Nephron (organoid): ENCODE measurements at regions not wholly inside any gene's neighbourhood (a gene's known extent, or its start where the extent isn't known, plus 50 kb on each side); places are given as distances from the start of the nearest gene placed in this dataset.

Experiments
- H3K27ac Mint-ChIP-seq, 3 experiments: 2 replicates each; pipeline ENCODE4 v1.8.0; 2020; ENCODE audit warnings: mixed read lengths in 3 of 3, mild to moderate bottlenecking in 2 of 3, moderate library complexity in 1 of 3
- H3K27me3 Mint-ChIP-seq: 2 replicates; pipeline ENCODE4 v1.8.0; 2021; ENCODE audit warnings: low read depth, mild to moderate bottlenecking, moderate library complexity, mixed read lengths
- H3K36me3 Mint-ChIP-seq: 2 replicates; pipeline ENCODE4 v1.8.0; 2020; ENCODE audit warnings: low read depth, mixed read lengths
- H3K4me1 Mint-ChIP-seq: 2 replicates; pipeline ENCODE4 v1.8.0; 2020; ENCODE audit warnings: mixed read lengths
- H3K4me3 Mint-ChIP-seq, 3 experiments: 2 replicates each; pipeline ENCODE4 v1.8.0; 2020; ENCODE audit warnings: mild to moderate bottlenecking in 3 of 3, mixed read lengths in 3 of 3, moderate library complexity in 2 of 3
- H3K9me3 Mint-ChIP-seq: 2 replicates; pipeline ENCODE4 v1.8.0; 2020; ENCODE audit warnings: mixed read lengths
- TF ChIP-seq, protein P1 (sequence below), 3 experiments: fragments of 200-600 bp; sonication (generic); IDR thresholded peaks; one replicate each; pipeline ENCODE4 v1.5.0; 2021; ENCODE audit warnings: antibody characterized with exemption in 3 of 3; ENCODE audit not compliant: unreplicated experiment in 3 of 3

DNA sequence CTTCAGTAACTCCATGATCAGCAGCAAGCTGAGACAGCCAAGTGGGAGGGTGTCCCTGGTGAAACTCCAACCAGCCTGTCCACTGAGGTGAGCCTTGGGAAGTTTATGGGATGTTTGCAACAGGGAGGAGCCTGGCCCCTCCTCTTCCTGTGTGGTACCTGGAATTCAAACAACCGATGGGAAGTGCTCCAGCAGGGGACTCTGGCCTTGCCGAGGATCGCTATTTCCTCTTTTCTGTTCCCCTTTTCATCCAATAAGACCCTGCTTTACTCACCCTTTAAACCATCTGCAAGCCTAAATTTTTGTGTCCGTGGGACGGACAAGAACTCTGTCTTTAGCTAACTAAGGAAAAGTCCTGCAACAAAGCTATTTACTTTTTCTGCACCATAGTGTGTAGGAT is 491.1 kb upstream of the ZMIZ1 start:
- H3K36me3 Mint-ChIP-seq = no peaks in the 10 kb centered on the region
- peak overlapping the region in 2 of 3 experiments; percentile 47 to 83 for H3K27ac Mint-ChIP-seq
- H3K4me1 Mint-ChIP-seq = peaks cover 73% of the 10 kb centered on the region
- no peak overlapping the region for H3K4me3 Mint-ChIP-seq
- no peaks in the 10 kb centered on the region for H3K9me3 Mint-ChIP-seq
- TF ChIP-seq, protein P1, sequence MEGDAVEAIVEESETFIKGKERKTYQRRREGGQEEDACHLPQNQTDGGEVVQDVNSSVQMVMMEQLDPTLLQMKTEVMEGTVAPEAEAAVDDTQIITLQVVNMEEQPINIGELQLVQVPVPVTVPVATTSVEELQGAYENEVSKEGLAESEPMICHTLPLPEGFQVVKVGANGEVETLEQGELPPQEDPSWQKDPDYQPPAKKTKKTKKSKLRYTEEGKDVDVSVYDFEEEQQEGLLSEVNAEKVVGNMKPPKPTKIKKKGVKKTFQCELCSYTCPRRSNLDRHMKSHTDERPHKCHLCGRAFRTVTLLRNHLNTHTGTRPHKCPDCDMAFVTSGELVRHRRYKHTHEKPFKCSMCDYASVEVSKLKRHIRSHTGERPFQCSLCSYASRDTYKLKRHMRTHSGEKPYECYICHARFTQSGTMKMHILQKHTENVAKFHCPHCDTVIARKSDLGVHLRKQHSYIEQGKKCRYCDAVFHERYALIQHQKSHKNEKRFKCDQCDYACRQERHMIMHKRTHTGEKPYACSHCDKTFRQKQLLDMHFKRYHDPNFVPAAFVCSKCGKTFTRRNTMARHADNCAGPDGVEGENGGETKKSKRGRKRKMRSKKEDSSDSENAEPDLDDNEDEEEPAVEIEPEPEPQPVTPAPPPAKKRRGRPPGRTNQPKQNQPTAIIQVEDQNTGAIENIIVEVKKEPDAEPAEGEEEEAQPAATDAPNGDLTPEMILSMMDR (IDR thresholded peaks at IDR 0.05; ENCODE audit: unreplicated experiment in 3 of 3) = no peak
- peaks cover 6% of the 10 kb centered on the region for H3K27me3 Mint-ChIP-seq

DNA sequence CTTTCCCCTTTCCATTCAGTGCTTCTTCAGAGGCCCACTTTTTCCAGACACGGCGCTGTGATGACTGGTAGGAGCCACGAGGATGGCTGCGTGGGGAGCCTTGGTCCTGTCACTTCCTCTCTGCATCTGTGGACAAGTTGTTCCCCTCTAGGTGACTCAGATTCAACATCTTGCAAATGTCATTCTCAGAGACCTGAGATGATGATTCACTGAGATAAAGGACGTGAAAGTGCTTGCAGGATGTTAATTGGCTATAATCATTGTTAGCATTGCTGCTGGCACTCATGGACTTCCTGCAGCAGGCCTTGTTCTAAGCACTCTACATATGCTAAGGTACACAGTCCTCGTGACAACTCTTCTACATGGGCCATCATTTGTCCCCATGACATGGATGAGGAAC is 489.8 kb upstream of the ZMIZ1 start:
- Mint-ChIP-seq H3K27me3 (peaks cover 4% of the 10 kb centered on the region), H3K36me3 (no peaks in the 10 kb centered on the region), H3K9me3 (no peaks in the 10 kb centered on the region), H3K4me3 (no peak overlapping the region), H3K4me1 (peaks cover 72% of the 10 kb centered on the region), H3K27ac (peak overlapping the region in 2 of 3 experiments; percentile 76 to 77)
- TF ChIP-seq, protein P1 (IDR thresholded peaks at IDR 0.05; ENCODE audit: unreplicated experiment in 3 of 3) = no peak

DNA sequence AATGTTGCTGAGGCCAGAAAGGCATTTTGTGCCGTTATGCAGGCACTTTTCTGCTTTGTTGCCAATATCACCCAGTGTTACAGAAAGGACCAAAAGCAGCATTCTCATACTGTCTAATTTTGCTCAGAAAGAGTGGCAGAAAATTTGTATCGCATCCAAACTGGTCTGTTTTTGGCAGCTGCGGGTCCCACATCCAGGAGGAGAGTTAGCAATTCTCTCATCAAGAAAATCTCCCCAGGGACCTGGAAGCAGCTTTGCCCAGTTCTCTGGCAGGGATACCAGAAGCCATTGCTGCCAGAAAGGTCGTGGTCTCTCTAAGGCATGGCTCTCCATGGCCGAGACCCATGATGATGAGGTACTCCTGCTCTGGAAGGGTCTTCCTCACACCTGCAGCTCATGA is 489.2 kb upstream of the ZMIZ1 start:
- Mint-ChIP-seq H3K9me3 (no peaks in the 10 kb centered on the region), H3K27me3 (peaks cover 4% of the 10 kb centered on the region), H3K4me3 (no peak overlapping the region), H3K4me1 (peaks cover 72% of the 10 kb centered on the region), H3K27ac (peak overlapping the region in 2 of 3 experiments; percentile 76 to 83), H3K36me3 (no peaks in the 10 kb centered on the region)
- TF ChIP-seq, protein P1 (IDR thresholded peaks at IDR 0.05; ENCODE audit: unreplicated experiment in 3 of 3) = no peak

DNA sequence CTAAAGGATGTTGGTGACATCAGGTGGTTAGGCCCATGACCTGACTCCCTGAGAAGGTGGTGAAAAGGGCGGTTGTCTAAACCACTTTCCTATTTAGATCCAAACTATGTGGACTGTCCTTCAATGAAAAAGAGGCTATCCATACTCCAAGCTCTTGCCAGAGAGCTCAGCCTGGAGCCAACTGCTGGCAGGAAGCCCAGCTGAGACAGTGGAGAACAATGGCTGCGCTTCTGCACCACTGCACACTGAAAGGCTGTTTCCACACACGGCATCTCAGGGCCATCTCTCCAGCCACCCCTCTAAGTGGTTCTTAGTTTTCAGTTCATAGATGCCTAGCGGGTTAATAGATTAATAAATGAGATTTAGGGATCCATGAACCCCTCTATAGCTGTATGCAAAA is 488.8 kb upstream of the ZMIZ1 start:
- H3K36me3 Mint-ChIP-seq = no peaks in the 10 kb centered on the region
- H3K4me3 Mint-ChIP-seq = no peak overlapping the region
- H3K27ac Mint-ChIP-seq = peak overlapping the region in 2 of 3 experiments; percentile 76 to 83
- TF ChIP-seq, protein P1 (IDR thresholded peaks at IDR 0.05; ENCODE audit: unreplicated experiment in 3 of 3) = no peak
- H3K9me3 Mint-ChIP-seq = no peaks in the 10 kb centered on the region
- H3K4me1 Mint-ChIP-seq = peaks cover 73% of the 10 kb centered on the region
- H3K27me3 Mint-ChIP-seq = peaks cover 4% of the 10 kb centered on the region

DNA sequence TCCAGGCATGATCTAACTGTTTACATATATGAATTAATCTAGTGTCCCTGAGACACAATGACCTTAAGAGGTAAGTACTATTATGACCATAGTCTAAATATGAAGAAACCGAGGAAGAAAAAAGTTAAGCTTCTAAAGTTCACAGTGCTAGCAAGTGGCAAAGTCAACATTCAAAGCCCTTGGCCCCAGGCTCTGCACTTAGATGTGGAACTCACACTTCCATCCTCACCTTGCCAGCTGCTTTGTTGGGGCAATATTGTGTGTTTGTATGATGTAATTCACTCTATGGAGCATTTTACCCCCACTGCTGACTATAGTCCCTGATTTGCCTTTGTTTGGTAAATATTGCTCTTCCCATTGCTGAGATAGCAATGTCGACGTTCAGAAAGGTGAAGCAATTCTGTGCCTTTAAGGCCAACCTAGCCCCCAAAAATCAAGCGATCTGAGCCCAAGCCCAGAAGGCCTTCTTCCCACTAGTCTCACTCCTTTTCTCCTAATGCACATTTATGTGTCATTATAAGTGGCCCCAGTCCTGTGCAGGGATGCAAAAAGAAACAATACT is 487.6 kb upstream of the ZMIZ1 start:
- H3K36me3 Mint-ChIP-seq = no peaks in the 10 kb centered on the region
- H3K27ac Mint-ChIP-seq = peak overlapping the region in 2 of 3 experiments; percentile 18 to 79
- peaks cover 73% of the 10 kb centered on the region for H3K4me1 Mint-ChIP-seq
- peaks cover 4% of the 10 kb centered on the region for H3K27me3 Mint-ChIP-seq
- no peaks in the 10 kb centered on the region for H3K9me3 Mint-ChIP-seq
- no peak overlapping the region for H3K4me3 Mint-ChIP-seq
- TF ChIP-seq, protein P1 (IDR thresholded peaks at IDR 0.05; ENCODE audit: unreplicated experiment in 3 of 3) = no peak

DNA sequence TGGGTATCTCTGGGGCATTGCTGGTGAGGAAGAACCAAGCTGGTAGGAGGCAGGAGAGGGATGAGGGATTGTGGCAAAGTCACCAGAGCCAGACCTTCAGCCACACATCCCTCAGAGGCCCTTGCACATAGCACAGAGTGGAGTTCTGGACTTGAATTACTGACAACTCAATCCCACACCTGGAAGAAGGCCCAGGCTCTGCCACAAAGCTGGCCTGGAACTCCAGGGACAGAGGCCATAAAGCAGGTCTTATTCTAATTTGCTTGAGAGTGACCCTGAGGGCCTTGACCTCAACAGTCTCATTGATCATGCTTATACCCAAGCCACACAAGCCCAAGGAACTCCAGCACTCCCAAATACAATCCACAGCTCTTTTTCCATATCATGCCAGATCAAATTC is 486.2 kb upstream of the ZMIZ1 start:
- H3K27me3 Mint-ChIP-seq = peaks cover 4% of the 10 kb centered on the region
- no peaks in the 10 kb centered on the region for H3K9me3 Mint-ChIP-seq
- H3K27ac Mint-ChIP-seq = peak overlapping the region; percentile 31 to 50 (median 49)
- no peak overlapping the region for H3K4me3 Mint-ChIP-seq
- no peaks in the 10 kb centered on the region for H3K36me3 Mint-ChIP-seq
- H3K4me1 Mint-ChIP-seq = peaks cover 76% of the 10 kb centered on the region
- TF ChIP-seq, protein P1 (IDR thresholded peaks at IDR 0.05; ENCODE audit: unreplicated experiment in 3 of 3) = no peak
